Breast epithelium (tissue), 3 donors: ENCODE measurements at regions not wholly inside any gene's neighbourhood (a gene's known extent, or its start where the extent isn't known, plus 50 kb on each side); places are given as distances from the start of the nearest gene placed in this dataset.

ENCODE experiments used
- POLR2A ChIP-seq: fragments of 450-650 bp; IDR thresholded peaks from one replicate; pipeline ENCODE4 v1.6.1; 2016; ENCODE audit warnings: antibody characterized with exemption, mild to moderate bottlenecking, moderate library complexity
- TF ChIP-seq, protein P1 (sequence below), 3 donors: fragments of 450-650 bp; IDR thresholded peaks; one replicate each; pipeline ENCODE4 v1.5.1; 2016 to 2017; ENCODE audit warnings: antibody characterized with exemption in 3 of 3, mild to moderate bottlenecking in 3 of 3, moderate library complexity in 3 of 3

DNA sequence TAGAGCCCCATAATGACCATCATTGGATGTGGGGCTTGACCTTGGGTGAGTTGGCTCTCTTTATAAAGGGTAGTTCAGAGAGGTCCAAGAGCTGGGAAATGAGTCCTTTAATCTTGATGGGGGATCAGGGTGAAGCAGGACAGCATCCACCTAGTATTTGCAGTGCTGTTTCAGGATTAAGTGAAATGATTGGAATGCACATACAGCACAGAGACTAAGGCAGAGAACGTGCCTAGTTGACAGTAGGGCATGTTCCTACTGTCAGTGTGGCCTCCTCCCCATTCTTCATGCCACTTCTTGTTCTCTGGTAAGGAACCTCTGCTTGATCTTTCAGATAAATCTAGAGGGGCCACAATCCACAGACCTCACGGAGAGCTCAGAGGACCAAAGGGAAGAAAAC, 78.9 kb downstream of the TRIM43 start:
- TF ChIP-seq, protein P1, sequence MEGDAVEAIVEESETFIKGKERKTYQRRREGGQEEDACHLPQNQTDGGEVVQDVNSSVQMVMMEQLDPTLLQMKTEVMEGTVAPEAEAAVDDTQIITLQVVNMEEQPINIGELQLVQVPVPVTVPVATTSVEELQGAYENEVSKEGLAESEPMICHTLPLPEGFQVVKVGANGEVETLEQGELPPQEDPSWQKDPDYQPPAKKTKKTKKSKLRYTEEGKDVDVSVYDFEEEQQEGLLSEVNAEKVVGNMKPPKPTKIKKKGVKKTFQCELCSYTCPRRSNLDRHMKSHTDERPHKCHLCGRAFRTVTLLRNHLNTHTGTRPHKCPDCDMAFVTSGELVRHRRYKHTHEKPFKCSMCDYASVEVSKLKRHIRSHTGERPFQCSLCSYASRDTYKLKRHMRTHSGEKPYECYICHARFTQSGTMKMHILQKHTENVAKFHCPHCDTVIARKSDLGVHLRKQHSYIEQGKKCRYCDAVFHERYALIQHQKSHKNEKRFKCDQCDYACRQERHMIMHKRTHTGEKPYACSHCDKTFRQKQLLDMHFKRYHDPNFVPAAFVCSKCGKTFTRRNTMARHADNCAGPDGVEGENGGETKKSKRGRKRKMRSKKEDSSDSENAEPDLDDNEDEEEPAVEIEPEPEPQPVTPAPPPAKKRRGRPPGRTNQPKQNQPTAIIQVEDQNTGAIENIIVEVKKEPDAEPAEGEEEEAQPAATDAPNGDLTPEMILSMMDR (IDR thresholded peaks at IDR 0.05) = no peak
- TF ChIP-seq POLR2A = no peak
